ENCODE measurements at regions not wholly inside any gene's neighbourhood (a gene's known extent, or its start where the extent isn't known, plus 50 kb on each side); places are given as distances from the start of the nearest gene placed in this dataset.

DNA sequence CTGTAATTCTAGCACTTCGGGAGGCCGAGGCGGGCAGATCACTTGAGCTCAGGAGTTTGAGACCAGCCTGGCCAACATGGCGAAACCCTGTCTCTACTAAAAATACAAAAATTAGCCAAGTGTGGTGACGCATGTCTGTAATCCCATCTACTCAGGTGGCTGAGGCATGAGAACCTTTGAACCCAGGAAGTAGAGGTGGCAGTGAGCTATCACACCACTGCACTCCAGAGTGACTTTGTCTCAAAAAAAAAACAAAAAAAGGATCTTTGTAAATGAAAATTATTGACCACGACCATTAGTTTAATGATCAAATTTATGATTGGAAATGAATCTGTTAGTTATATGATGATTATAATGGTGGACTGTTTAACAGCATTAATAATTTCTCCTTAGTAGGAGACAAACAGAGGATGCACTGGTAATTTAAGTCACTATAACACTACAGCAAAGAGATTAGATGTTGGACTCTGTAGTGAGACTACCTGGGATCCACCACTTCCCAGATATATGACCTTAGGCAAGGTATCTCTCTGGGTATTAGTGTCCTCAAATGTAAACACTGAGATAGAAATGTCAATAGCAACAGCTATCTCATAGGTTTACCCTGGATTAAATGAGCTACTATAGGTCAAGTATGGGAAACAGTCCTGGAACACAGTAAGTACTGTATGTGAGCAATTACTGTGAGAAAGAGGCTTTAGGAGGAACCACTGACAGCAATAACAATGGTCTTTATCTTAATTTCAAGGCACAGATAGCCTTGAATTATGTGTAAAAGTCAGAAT is 214.7 kb downstream of the NOVA1 start:
- H3K4me3 ChIP-seq (ENCODE audit: low read depth in 2 of 2, low read length in 1 of 2), result no peak overlapping the region
- H3F3A ChIP-seq (replicated peaks; ENCODE audit: insufficient read depth), result no peaks in the 10 kb centered on the region
- WGBS (ENCODE audit: low lambda C conversion rate), result 7% methylated on average over 6 of the region's 6 CpGs
- no peaks in the 10 kb centered on the region for H3K27me3 ChIP-seq (ENCODE audit: insufficient read depth)
- ChIA-PET CTCF (interaction anchor here (1.3 kb wide), 1 partner anchor 11 kb away, joined by 4 read pairs; no protein-coding TSS in a partner anchor), POLR2A (no interaction called here)
- no peak overlapping the region for H3K9ac ChIP-seq
- no peak overlapping the region for H2AFZ ChIP-seq (ENCODE audit: low read depth)
- no peaks in the 10 kb centered on the region for H3K79me2 ChIP-seq (ENCODE audit: insufficient read depth)
- no peak for DNase-seq
- H3K4me2 ChIP-seq, result no peak overlapping the region
- H3K9me3 ChIP-seq, result no peaks in the 10 kb centered on the region
- no peaks in the 10 kb centered on the region for H4K20me1 ChIP-seq (ENCODE audit: insufficient read depth)
- H3K4me1 ChIP-seq (ENCODE audit: control insufficient read depth in 1 of 2, insufficient read depth in 2 of 2, low read depth in 1 of 2, low read length in 1 of 2), result no peaks in the 10 kb centered on the region
- H3K27ac ChIP-seq (ENCODE audit: low read depth in 2 of 2, low read length in 1 of 2), result no peak overlapping the region
- TF ChIP-seq CHD2 (IDR thresholded peaks at IDR 0.05; ENCODE audit: low read length, partially characterized antibody) (no peak), SIN3A (IDR thresholded peaks at IDR 0.05; ENCODE audit: borderline replicate concordance, low read depth, low read length) (no peak), MAX (IDR thresholded peaks at IDR 0.05; ENCODE audit: low read depth) (no peak), RCOR1 (IDR thresholded peaks at IDR 0.05; ENCODE audit: low read length) (no peak), TAF1 (IDR thresholded peaks at IDR 0.05; ENCODE audit: borderline replicate concordance, low read depth, low read length) (no peak)
- no peaks in the 10 kb centered on the region for H3K36me3 ChIP-seq (replicated peaks in 1 of 2; ENCODE audit: control insufficient read depth in 1 of 2, insufficient read depth in 2 of 2, low read length in 1 of 2)
- no peaks in the 10 kb centered on the region for H3K9me2 ChIP-seq

- Histone ChIP-seq H3K9me2 (no peaks in the 10 kb centered on the region), H3K4me1 (ENCODE audit: control insufficient read depth in 1 of 2, insufficient read depth in 2 of 2, low read depth in 1 of 2, low read length in 1 of 2) (no peaks in the 10 kb centered on the region), H3K9me3 (no peaks in the 10 kb centered on the region), H2AFZ (ENCODE audit: low read depth) (no peak overlapping the region), H3K79me2 (ENCODE audit: insufficient read depth) (no peaks in the 10 kb centered on the region), H3K27ac (ENCODE audit: low read depth in 2 of 2, low read length in 1 of 2) (no peak overlapping the region), H3K4me3 (ENCODE audit: low read depth in 2 of 2, low read length in 1 of 2) (no peak overlapping the region), H4K20me1 (ENCODE audit: insufficient read depth) (no peaks in the 10 kb centered on the region), H3K9ac (no peak overlapping the region), H3K36me3 (replicated peaks in 1 of 2; ENCODE audit: control insufficient read depth in 1 of 2, insufficient read depth in 2 of 2, low read length in 1 of 2) (no peaks in the 10 kb centered on the region), H3K4me2 (no peak overlapping the region), H3F3A (replicated peaks; ENCODE audit: insufficient read depth) (no peaks in the 10 kb centered on the region), H3K27me3 (ENCODE audit: insufficient read depth) (no peaks in the 10 kb centered on the region)
- TF ChIP-seq GATA2 (CRISPR knock-in tag; IDR thresholded peaks at IDR 0.05), result no peak
- no peak for TF ChIP-seq MAX (IDR thresholded peaks at IDR 0.05; ENCODE audit: low read depth)
- TF ChIP-seq, protein P1, sequence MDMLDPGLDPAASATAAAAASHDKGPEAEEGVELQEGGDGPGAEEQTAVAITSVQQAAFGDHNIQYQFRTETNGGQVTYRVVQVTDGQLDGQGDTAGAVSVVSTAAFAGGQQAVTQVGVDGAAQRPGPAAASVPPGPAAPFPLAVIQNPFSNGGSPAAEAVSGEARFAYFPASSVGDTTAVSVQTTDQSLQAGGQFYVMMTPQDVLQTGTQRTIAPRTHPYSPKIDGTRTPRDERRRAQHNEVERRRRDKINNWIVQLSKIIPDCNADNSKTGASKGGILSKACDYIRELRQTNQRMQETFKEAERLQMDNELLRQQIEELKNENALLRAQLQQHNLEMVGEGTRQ (IDR thresholded peaks at IDR 0.05; ENCODE audit: borderline replicate concordance, low read depth, low read length), result no peak
- no peak for TF ChIP-seq FOXJ3 (CRISPR knock-in tag; IDR thresholded peaks at IDR 0.05)
- no peak for TF ChIP-seq RCOR1 (IDR thresholded peaks at IDR 0.05; ENCODE audit: low read length)
- TF ChIP-seq RFX5 (IDR thresholded peaks at IDR 0.05; ENCODE audit: low read length), result no peak
- TF ChIP-seq FOXM1 (IDR thresholded peaks at IDR 0.05; ENCODE audit: low read depth), result no peak
- ChIA-PET POLR2A (no interaction called here), CTCF (interaction anchor here (0.7 kb wide), 1 partner anchor 25 kb away, joined by 3 read pairs; no protein-coding TSS in a partner anchor)
- 10% methylated on average over 2 of the region's 2 CpGs for WGBS (ENCODE audit: low lambda C conversion rate)
- DNase-seq, result no peak
Observed at GRCh38 chr14:26381405-26381804, 216.4 kb downstream of the NOVA1 start.

Data from SK-N-SH (cell line).